DMS 273 treated with DMSO at 0.1 percent for 48 hours (cell line): ENCODE measurements at regions not wholly inside any gene's neighbourhood (a gene's known extent, or its start where the extent isn't known, plus 50 kb on each side); places are given as distances from the start of the nearest gene placed in this dataset.

Source experiments
- DNase-seq: peaks from one replicate; lab custom pipeline; 2025; lab: John Stamatoyannopoulos, UW

- DNase-seq = no peak
Measured at GRCh38 chr10:58885146-58885545, 291.3 kb upstream of the PHYHIPL start.

GRCh38 chr10:58885686-58886345, 290.6 kb upstream of the PHYHIPL start:
- DNase-seq = no peak

GRCh38 chr10:58886406-58886805, 290.0 kb upstream of the PHYHIPL start:
- no peak for DNase-seq

- DNase-seq = no peak
Measured at GRCh38 chr10:58887474-58887873, 289.0 kb upstream of the PHYHIPL start.

GRCh38 chr10:58888957-58889356, 287.5 kb upstream of the PHYHIPL start:
- no peak for DNase-seq

- no peak for DNase-seq
Measured at GRCh38 chr10:58892031-58892531, 284.4 kb upstream of the PHYHIPL start.

DNA sequence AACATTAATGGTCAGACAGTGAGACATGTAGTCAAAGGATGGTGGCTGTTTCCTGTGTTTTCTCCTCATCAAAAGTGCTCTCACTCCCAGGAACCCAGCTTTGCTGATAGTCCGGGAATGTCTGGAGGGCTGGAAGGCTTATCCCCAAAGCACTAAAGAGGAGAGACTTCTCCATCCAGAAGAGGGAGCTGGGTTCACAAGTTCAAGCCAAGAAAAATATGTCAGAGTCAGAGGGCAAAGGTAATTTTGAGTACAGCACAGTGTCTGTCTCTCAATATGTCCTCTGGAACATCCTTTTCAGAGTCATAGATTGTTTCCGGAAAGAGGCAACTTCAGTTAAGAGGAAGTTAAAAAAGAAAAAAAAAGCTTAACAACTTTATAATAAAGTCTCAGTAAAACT, 281.5 kb upstream of the PHYHIPL start:
- no peak for DNase-seq

GRCh38 chr10:58896229-58896628, 280.2 kb upstream of the PHYHIPL start:
- DNase-seq = no peak

- no peak for DNase-seq
Measured at GRCh38 chr10:58897236-58897635, 279.2 kb upstream of the PHYHIPL start.

DNA sequence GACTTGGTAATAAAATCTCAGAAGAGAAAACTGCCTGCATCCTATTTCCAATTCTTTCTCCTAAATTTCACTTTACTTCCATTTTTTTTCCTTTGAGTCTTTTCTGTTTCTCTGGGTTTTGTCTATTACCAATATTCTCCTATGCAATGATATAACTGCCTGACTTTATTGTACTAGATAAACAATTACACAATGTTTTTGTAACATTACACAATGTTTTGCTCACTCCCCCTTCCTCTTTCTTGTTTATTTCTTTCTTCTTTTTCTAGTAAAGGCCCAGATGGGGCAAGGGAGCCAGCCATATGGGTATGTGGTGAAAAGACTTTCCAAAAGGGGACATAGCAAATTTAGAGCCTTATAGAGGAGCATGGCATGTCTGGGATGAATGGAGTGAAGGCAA, 278.7 kb upstream of the PHYHIPL start:
- DNase-seq = no peak

DNA sequence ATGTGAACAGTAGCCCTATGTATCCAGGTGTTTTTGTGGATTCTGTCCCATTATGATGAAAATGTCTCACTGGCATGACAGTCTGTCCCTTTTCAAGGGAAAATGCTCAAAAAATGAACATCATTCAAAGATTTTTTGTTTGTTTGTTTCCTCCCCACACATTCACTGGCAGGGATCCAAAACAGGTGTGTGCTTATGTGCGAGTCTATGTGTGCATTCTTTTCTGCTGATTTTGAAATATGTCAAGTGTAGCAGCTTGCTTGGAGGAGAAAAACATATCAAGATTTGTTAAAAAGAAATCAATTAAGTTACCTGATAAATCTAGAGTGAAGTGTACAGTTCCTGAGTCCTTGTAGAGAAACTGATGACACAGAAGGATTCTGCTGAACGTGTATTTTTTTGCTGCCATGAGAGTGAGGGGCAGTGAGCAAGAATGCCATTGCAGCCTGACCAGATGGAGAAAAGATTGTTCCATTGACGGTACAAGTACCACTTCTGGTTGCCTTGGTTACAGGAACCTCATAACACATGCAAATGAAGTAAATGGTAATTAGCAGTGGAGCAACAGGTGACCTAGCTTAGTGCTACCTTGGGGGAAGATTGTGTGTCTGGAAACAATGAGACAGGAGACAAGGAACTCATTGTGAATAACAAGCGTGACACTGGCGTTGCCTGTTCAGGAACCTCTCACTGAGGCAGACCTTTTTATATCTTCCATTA, 277.4 kb upstream of the PHYHIPL start:
- DNase-seq = no peak

- DNase-seq = no peak
Measured at GRCh38 chr10:58901092-58901646, 275.3 kb upstream of the PHYHIPL start.

DNA sequence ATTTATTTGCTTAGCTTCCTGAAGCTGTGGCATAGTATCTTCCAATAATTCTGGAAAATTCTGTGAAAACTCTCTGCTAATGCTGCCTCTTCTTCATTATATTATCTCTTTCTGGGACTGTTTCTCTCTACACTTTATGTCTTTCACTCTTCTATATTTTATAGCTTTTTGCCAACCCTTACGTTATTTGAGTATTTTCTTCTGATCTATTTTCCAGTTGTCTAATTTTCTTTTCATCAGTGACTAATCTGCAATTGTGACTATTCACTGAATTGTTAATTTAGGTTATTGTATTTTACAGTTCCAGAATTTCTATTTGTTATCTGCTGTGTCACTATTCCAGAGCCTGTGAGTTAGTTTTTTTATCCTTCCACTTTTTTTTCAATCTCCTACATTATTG, 273.4 kb upstream of the PHYHIPL start:
- DNase-seq = no peak

DNA sequence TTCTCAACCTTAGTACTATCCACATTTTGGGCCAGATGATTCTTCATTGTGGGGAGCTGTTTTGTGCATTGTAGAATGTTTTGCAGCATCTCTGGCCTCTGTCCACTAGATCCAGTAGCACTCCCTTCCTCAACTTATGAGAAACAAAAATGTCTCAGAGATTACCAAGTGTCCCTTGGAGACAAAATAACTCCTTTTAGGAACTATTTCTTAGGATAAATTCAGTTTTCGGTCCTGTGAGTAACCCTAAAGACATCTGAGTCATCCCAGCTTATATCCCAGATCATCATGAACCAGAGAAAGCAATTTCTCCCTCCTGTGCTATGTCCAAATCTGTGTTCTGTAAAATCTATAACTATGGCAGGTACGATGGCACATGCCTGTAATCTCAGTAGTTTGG, 266.6 kb upstream of the PHYHIPL start:
- no peak for DNase-seq

- DNase-seq = no peak
Measured at GRCh38 chr10:58913717-58914116, 262.7 kb upstream of the PHYHIPL start.

DNA sequence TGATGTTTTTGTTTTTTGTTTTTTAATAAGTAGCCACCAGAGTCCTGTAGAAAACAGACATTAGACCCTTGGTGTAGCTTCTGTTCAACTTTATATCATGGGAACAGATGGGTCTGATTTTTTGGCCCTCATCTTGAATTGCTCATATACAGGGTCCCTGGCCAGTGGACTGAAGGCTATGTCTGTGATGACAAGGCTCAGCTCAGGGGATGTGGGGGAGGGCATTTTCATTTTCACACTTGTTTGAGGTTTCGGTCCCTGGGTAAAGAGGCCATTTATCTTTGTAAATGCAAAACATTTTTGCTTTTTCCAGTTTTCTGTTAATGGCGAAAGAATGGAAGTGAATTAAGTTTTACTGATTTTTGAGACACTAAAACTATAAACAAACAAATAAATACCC, 257.6 kb upstream of the PHYHIPL start:
- DNase-seq = no peak

GRCh38 chr10:58919927-58920654, 256.4 kb upstream of the PHYHIPL start:
- DNase-seq = no peak

DNA sequence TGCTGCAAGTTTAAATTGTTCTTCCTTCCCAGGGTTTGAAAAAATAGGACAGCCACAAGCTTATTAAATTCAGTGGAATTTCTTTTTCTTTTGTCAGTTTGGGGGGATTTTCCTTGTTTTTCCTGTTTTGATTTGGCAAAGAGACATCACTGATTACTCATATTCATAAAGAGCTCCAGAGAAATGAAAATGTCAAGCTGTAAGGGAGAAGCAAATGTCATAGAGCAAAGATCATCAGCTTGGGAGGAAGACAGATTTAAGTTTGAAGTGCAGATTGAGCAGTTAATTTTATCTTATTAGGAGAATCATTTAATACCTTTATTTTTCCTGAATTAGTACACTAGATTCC, 255.8 kb upstream of the PHYHIPL start:
- DNase-seq = no peak

DNA sequence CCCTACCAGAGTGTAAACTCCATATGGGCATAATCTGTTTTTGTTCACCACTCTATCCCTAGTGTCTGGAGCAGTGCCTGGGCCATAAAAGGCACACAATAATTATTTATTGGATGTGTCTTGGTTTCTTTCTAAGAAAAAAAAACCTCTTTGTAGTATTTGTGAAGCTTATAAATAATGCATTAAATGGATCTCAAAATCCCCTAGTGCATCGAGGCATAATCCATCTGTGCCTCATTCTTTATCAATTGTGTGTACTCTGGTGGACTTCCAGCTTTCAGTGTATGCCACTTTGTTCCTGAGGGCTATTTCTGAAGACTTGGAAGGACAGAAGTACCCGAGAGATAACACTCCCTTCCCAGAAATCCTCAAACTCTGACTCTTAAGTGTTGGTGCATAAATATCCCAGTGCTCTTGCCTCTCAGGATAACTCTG, 255.0 kb upstream of the PHYHIPL start:
- no peak for DNase-seq

DNA sequence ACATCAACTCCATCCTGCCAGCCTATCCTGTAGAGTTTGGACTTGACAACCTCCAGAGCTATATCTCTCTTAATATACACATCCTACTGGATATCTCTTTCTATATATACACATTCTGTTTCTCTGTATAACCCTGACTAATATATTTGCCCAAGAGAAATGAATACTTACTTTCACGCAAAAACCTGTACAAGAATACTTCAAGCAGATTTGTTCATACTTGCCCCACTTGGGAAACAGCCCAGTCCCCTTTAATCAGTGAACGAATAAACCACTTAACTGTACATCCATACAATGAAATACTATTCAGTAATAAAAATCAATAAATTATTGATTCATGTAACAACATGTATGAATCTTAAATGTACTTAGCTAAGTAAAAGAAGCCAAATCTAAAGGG, 251.1 kb upstream of the PHYHIPL start:
- no peak for DNase-seq

GRCh38 chr10:58930500-58930899, 245.9 kb upstream of the PHYHIPL start:
- DNase-seq = no peak

DNA sequence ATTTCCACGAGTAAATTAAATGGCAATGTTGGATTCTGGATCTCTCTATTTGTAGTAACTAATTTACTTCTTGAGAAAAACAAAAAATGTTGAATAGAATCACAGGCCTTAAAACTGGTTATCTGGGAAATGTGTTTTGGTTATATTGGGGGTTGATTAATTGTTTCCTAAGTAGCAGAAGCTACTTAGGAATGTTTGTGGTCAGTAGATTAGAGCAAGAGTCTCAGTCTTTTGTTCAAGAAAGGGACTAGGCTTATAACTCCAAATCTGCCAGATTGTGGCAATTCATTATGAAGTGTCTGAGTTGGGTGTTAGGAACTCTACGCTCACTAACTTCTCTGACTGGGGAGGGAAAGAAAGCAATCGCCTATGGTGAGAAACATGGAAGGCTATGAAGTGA, 244.3 kb upstream of the PHYHIPL start:
- no peak for DNase-seq
